ENCODE measurements at regions not wholly inside any gene's neighbourhood (a gene's known extent, or its start where the extent isn't known, plus 50 kb on each side); places are given as distances from the start of the nearest gene placed in this dataset.

DNA sequence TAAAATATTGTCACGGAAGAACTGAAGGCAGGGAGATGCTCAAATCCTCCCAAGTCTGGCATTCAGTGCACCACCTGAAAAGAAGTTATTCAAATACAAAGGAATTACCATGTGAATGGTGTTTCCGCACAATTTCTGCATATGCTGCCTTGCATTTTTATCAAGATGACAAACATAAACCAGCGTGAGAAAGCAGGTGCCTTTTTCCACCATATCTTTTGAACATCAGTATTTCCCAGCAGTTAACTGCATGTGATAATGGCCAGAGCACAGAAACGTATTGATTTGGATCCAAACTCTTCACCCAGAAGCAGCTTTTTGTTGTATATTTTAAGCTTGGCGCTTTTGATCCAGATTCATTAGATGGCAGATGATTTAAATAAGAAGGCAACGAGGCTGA, 808.0 kb downstream of the TLE1 start:
- TF ChIP-seq, protein P1, sequence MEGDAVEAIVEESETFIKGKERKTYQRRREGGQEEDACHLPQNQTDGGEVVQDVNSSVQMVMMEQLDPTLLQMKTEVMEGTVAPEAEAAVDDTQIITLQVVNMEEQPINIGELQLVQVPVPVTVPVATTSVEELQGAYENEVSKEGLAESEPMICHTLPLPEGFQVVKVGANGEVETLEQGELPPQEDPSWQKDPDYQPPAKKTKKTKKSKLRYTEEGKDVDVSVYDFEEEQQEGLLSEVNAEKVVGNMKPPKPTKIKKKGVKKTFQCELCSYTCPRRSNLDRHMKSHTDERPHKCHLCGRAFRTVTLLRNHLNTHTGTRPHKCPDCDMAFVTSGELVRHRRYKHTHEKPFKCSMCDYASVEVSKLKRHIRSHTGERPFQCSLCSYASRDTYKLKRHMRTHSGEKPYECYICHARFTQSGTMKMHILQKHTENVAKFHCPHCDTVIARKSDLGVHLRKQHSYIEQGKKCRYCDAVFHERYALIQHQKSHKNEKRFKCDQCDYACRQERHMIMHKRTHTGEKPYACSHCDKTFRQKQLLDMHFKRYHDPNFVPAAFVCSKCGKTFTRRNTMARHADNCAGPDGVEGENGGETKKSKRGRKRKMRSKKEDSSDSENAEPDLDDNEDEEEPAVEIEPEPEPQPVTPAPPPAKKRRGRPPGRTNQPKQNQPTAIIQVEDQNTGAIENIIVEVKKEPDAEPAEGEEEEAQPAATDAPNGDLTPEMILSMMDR (IDR thresholded peaks at IDR 0.05): no peak
- TF ChIP-seq EP300 (IDR thresholded peaks at IDR 0.05): no peak
- TF ChIP-seq POLR2A (IDR thresholded peaks at IDR 0.05): no peak
